GM12878 (cell line): ENCODE measurements at regions not wholly inside any gene's neighbourhood (a gene's known extent, or its start where the extent isn't known, plus 50 kb on each side); places are given as distances from the start of the nearest gene placed in this dataset.

ENCODE experiments used
- YY1 ChIP-seq: IDR thresholded peaks from 2 replicates; pipeline ENCODE4 v1.6.1; 2011; ENCODE audit warnings: low read depth, mild to moderate bottlenecking, low read length
- TF ChIP-seq, protein P1 (sequence below): fragments of 450-650 bp; IDR thresholded peaks from 2 replicates; pipeline ENCODE4 v1.6.1; 2017; ENCODE audit warnings: mild to moderate bottlenecking, moderate library complexity
- TF ChIP-seq, protein P2 (sequence below): fragments of 450-650 bp; IDR thresholded peaks from 2 replicates; pipeline ENCODE4 v1.6.1; 2017; ENCODE audit warnings: low read depth, mild to moderate bottlenecking, moderate library complexity

DNA sequence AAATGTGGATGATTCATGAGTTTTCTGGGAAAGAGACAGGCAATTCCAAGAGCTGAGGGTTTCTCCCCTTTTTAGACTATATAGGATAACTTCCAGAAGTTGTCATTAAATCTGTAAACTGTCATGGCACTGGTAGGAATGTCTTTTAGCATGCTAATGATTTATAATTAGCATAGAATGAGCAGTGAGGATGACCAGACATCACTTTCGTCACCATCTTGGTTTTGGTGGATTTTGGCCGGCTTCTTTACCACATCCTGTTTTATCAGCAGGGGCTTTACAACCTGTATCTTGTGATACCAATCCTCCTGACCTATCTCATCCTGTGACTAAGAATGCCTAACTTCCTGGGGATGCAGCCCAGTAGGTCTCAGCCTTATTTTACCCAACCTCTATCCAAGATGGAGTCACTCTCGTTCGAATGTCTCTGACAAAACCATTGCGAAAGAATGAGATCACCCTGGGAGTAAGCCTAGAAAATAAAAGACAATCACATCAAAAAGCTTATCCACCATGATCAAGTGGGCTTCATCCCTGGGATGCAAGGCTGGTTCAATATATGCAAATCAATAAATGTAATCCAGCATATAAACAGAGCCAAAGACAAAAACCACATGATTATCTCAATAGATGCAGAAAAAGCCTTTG is 153.6 kb upstream of the BET1 start (continued):
- TF ChIP-seq, protein P1, sequence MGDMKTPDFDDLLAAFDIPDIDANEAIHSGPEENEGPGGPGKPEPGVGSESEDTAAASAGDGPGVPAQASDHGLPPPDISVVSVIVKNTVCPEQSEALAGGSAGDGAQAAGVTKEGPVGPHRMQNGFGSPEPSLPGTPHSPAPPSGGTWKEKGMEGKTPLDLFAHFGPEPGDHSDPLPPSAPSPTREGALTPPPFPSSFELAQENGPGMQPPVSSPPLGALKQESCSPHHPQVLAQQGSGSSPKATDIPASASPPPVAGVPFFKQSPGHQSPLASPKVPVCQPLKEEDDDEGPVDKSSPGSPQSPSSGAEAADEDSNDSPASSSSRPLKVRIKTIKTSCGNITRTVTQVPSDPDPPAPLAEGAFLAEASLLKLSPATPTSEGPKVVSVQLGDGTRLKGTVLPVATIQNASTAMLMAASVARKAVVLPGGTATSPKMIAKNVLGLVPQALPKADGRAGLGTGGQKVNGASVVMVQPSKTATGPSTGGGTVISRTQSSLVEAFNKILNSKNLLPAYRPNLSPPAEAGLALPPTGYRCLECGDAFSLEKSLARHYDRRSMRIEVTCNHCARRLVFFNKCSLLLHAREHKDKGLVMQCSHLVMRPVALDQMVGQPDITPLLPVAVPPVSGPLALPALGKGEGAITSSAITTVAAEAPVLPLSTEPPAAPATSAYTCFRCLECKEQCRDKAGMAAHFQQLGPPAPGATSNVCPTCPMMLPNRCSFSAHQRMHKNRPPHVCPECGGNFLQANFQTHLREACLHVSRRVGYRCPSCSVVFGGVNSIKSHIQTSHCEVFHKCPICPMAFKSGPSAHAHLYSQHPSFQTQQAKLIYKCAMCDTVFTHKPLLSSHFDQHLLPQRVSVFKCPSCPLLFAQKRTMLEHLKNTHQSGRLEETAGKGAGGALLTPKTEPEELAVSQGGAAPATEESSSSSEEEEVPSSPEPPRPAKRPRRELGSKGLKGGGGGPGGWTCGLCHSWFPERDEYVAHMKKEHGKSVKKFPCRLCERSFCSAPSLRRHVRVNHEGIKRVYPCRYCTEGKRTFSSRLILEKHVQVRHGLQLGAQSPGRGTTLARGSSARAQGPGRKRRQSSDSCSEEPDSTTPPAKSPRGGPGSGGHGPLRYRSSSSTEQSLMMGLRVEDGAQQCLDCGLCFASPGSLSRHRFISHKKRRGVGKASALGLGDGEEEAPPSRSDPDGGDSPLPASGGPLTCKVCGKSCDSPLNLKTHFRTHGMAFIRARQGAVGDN = peak; percentile 98
- peak; percentile 48; the same call in 1 of the 2 replicates for TF ChIP-seq YY1
- TF ChIP-seq, protein P2, sequence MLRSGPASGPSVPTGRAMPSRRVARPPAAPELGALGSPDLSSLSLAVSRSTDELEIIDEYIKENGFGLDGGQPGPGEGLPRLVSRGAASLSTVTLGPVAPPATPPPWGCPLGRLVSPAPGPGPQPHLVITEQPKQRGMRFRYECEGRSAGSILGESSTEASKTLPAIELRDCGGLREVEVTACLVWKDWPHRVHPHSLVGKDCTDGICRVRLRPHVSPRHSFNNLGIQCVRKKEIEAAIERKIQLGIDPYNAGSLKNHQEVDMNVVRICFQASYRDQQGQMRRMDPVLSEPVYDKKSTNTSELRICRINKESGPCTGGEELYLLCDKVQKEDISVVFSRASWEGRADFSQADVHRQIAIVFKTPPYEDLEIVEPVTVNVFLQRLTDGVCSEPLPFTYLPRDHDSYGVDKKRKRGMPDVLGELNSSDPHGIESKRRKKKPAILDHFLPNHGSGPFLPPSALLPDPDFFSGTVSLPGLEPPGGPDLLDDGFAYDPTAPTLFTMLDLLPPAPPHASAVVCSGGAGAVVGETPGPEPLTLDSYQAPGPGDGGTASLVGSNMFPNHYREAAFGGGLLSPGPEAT = peak; percentile 56; the same call in 1 of the 2 replicates
